Cerebellar cortex (tissue), 1 donor: ENCODE measurements at regions not wholly inside any gene's neighbourhood (a gene's known extent, or its start where the extent isn't known, plus 50 kb on each side); places are given as distances from the start of the nearest gene placed in this dataset.

Source experiments
- DNase-seq: peaks from one replicate; pipeline ENCODE4 v3.0.0-alpha.2; 2015; ENCODE audit warnings: low spot score

- no peak for DNase-seq
Observed at GRCh38 chr6:137269803-137270202, 50.6 kb upstream of the IFNGR1 start.

DNA sequence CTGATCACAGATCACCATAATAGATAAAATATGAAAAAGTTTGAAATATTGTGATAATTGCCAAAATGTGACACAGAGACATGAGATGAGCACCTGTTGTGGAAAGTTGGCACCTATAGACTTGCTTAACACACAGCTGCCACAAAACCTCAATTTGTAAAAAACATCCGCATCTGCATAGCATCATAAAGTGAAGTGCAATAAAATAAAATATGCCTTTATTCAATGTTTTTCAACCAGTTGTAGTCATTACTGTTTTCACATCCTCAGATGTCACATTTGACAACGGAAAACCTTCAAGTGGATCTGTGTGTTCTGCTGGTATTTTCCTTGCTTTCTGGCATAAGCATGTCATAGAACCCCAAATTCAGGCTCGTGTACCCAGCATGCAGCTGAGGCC, 50.2 kb upstream of the IFNGR1 start:
- no peak for DNase-seq
